M059J (cell line): ENCODE measurements at regions not wholly inside any gene's neighbourhood (a gene's known extent, or its start where the extent isn't known, plus 50 kb on each side); places are given as distances from the start of the nearest gene placed in this dataset.
A peak's percentile ranks its signal among the peaks of the same experiment; 100 is the strongest.

Experiments used
- DNase-seq: peaks from one replicate; pipeline ENCODE4 v3.0.0-alpha.2; 2012; ENCODE audit warnings: low read depth

GRCh38 chr6:163956571-163957407 lies 542.3 kb downstream of the QKI start:
- peak; percentile 80 for DNase-seq

- no peak for DNase-seq
Measured at GRCh38 chr6:163955756-163956155, 541.2 kb downstream of the QKI start.

GRCh38 chr6:163955096-163955495 lies 540.6 kb downstream of the QKI start:
- DNase-seq: peak; percentile 54

GRCh38 chr6:163954088-163954775 lies 539.7 kb downstream of the QKI start:
- DNase-seq: no peak

- DNase-seq: no peak
Measured at GRCh38 chr6:163952005-163952404, 537.5 kb downstream of the QKI start.

GRCh38 chr6:163951326-163951725 lies 536.8 kb downstream of the QKI start:
- DNase-seq: no peak

- DNase-seq: peak; percentile 58
Measured at GRCh38 chr6:163950159-163950558, 535.6 kb downstream of the QKI start.

- no peak for DNase-seq
Measured at GRCh38 chr6:163949431-163949830, 534.9 kb downstream of the QKI start.

GRCh38 chr6:163948250-163948649 lies 533.7 kb downstream of the QKI start:
- no peak for DNase-seq

- DNase-seq: no peak
Measured at GRCh38 chr6:163947276-163947675, 532.8 kb downstream of the QKI start.

GRCh38 chr6:163946437-163946836 lies 531.9 kb downstream of the QKI start:
- DNase-seq: no peak

GRCh38 chr6:163945808-163946207 lies 531.3 kb downstream of the QKI start:
- no peak for DNase-seq

- no peak for DNase-seq
Measured at GRCh38 chr6:163944897-163945296, 530.4 kb downstream of the QKI start.

GRCh38 chr6:163943607-163944385 lies 529.3 kb downstream of the QKI start:
- DNase-seq: peak; percentile 33

GRCh38 chr6:163942790-163943189 lies 528.3 kb downstream of the QKI start:
- no peak for DNase-seq

- DNase-seq: no peak
Measured at GRCh38 chr6:163941624-163941976, 527.1 kb downstream of the QKI start.

GRCh38 chr6:163940705-163941623 lies 526.4 kb downstream of the QKI start:
- DNase-seq: peak; percentile 32

GRCh38 chr6:163937071-163937470 lies 522.6 kb downstream of the QKI start:
- no peak for DNase-seq

GRCh38 chr6:163935158-163935762 lies 520.7 kb downstream of the QKI start:
- DNase-seq: no peak

- no peak for DNase-seq
Measured at GRCh38 chr6:163930012-163930411, 515.5 kb downstream of the QKI start.

- DNase-seq: no peak
Measured at GRCh38 chr6:163929538-163929937, 515.0 kb downstream of the QKI start.
